ENCODE measurements at regions not wholly inside any gene's neighbourhood (a gene's known extent, or its start where the extent isn't known, plus 50 kb on each side); places are given as distances from the start of the nearest gene placed in this dataset.

DNA sequence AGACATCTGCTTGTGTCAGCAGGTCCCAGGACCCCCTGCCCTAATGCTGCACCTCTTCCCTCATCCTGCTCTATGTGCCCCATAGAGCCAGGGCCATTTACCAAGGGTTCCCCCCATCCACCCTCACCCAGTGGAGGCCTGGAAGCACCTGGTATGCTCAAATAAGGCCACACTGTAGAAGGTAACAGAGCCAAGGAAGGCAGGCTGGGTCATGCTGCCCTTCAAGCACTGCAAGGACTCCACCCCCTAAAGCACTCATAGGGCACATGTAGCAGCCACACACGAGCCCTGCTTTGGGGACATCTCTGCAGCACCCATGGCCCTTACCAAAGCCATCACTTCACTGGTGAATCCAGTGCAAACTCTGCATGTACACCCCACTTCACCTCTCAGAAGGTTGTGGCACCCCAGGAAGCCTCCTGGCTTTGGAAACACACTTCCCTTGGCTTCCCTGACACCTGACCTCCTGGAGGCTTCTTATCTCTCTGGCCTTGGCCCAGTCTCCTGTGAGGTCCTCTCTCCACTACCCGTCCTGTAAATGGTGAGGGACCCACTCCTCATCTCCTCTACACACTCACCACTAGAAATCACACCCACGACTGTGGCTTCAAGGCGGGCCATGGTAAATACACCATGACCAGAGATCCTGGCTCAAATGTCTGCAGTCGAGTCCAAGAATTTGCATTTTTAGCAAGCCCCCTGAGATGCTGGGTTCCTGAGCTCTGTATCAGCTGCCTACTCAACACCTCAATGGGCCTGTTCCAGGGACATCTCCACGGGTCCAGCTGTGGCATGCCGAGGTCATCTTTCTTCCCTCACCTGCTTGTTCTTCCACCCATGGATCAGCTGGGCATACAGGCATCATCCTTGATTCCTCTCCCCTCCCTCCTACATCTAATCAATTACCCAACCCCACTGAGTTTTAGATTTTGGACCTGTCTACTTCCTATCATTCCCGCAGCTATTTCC is 80.9 kb upstream of the DOCK9 start:
- H2AFZ ChIP-seq (ENCODE audit: low read length): no peak overlapping the region
- no peak overlapping the region for H3K4me3 ChIP-seq (ENCODE audit: low read depth, low read length, poor library complexity, severe bottlenecking)
- H3K4me1 ChIP-seq (ENCODE audit: insufficient read depth, low read length, severe bottlenecking): no peaks in the 10 kb centered on the region
- H3K4me2 ChIP-seq (ENCODE audit: low read length): no peak overlapping the region
- H3F3A ChIP-seq (ENCODE audit: insufficient read depth, low read length): no peaks in the 10 kb centered on the region
- H4K20me1 ChIP-seq (ENCODE audit: insufficient read depth, low read length): no peaks in the 10 kb centered on the region
- no peak overlapping the region for H3K27ac ChIP-seq (ENCODE audit: low read depth, low read length, poor library complexity, severe bottlenecking)
- H3K9me2 ChIP-seq (ENCODE audit: low read depth, low read length): no peaks in the 10 kb centered on the region
- H3K9me3 ChIP-seq (ENCODE audit: low read length): no peaks in the 10 kb centered on the region
- no peaks in the 10 kb centered on the region for H3K36me3 ChIP-seq (ENCODE audit: insufficient read depth, low read length)
- TF ChIP-seq EZH2 (IDR thresholded peaks at IDR 0.05; ENCODE audit: borderline replicate concordance, low read length) (no peak), CTCF (IDR thresholded peaks at IDR 0.05; ENCODE audit: low read length) (no peak)
- no peaks in the 10 kb centered on the region for H3K27me3 ChIP-seq (ENCODE audit: insufficient read depth, low read length)
- H3K79me2 ChIP-seq (ENCODE audit: insufficient read depth, low read length): no peaks in the 10 kb centered on the region
- no peak overlapping the region for H3K9ac ChIP-seq (ENCODE audit: low read length)

DNA sequence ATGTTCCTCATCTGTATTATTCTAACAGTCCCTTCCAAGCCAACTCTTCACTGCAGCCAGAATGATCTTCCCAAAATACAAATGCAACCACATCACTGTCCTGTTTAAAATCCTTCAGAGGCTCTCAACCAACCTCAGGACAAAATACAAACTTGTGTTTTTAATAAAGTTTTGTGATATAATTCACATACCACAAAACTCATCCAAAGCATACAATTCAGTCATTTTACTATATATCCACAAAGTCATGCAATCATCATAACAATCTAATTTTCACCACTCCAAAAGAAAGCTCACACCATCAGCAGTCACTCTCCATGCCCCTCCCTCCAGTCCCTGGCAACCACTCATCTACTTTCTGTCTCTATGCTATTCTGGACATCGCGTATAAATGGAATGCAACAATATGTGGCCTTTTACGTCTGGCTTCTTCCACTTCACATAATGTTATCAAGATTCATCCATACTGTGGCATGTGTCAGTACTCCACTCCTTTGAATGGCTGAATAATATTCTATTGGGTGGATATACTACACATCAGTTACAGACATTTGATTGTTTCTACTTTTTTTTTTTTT is 81.7 kb upstream of the DOCK9 start:
- H3K27ac ChIP-seq (ENCODE audit: low read depth, low read length, poor library complexity, severe bottlenecking): no peak overlapping the region
- no peaks in the 10 kb centered on the region for H3K9me2 ChIP-seq (ENCODE audit: low read depth, low read length)
- no peaks in the 10 kb centered on the region for H3K27me3 ChIP-seq (ENCODE audit: insufficient read depth, low read length)
- no peaks in the 10 kb centered on the region for H3K79me2 ChIP-seq (ENCODE audit: insufficient read depth, low read length)
- no peak overlapping the region for H3K9ac ChIP-seq (ENCODE audit: low read length)
- no peak overlapping the region for H3K4me2 ChIP-seq (ENCODE audit: low read length)
- H2AFZ ChIP-seq (ENCODE audit: low read length): no peak overlapping the region
- H3K4me3 ChIP-seq (ENCODE audit: low read depth, low read length, poor library complexity, severe bottlenecking): no peak overlapping the region
- no peaks in the 10 kb centered on the region for H3F3A ChIP-seq (ENCODE audit: insufficient read depth, low read length)
- TF ChIP-seq CTCF (IDR thresholded peaks at IDR 0.05; ENCODE audit: low read length): no peak
- no peak for TF ChIP-seq EZH2 (IDR thresholded peaks at IDR 0.05; ENCODE audit: borderline replicate concordance, low read length)
- no peaks in the 10 kb centered on the region for H3K4me1 ChIP-seq (ENCODE audit: insufficient read depth, low read length, severe bottlenecking)
- H4K20me1 ChIP-seq (ENCODE audit: insufficient read depth, low read length): no peaks in the 10 kb centered on the region
- no peaks in the 10 kb centered on the region for H3K36me3 ChIP-seq (ENCODE audit: insufficient read depth, low read length)
- H3K9me3 ChIP-seq (ENCODE audit: low read length): no peaks in the 10 kb centered on the region

DNA sequence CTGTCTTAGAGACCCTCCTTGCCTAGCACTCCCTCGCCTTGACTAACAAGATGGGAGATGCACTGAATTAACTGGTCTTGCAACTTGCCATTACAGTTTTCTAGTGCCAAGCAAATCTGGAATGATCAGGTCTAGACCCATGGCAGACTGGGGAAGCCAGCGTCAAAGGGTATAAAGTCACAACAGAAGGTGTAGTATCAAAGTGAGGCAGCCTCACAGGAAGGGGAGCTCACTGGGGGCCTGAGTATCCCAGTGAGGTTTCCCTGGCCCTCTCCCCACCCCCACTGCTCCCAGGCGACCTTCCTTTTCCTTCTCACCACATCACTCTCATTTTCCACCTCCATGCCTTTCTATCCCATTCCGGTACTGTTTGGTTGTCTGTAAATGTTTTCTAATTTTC is 83.5 kb upstream of the DOCK9 start:
- Histone ChIP-seq H3F3A (ENCODE audit: insufficient read depth, low read length) (no peaks in the 10 kb centered on the region), H3K9me2 (ENCODE audit: low read depth, low read length) (no peaks in the 10 kb centered on the region), H3K4me3 (ENCODE audit: low read depth, low read length, poor library complexity, severe bottlenecking) (no peak overlapping the region), H4K20me1 (ENCODE audit: insufficient read depth, low read length) (no peaks in the 10 kb centered on the region), H3K9ac (ENCODE audit: low read length) (no peak overlapping the region), H3K27me3 (ENCODE audit: insufficient read depth, low read length) (no peaks in the 10 kb centered on the region), H2AFZ (ENCODE audit: low read length) (no peak overlapping the region), H3K4me2 (ENCODE audit: low read length) (no peak overlapping the region), H3K4me1 (ENCODE audit: insufficient read depth, low read length, severe bottlenecking) (no peaks in the 10 kb centered on the region), H3K36me3 (ENCODE audit: insufficient read depth, low read length) (no peaks in the 10 kb centered on the region), H3K9me3 (ENCODE audit: low read length) (no peaks in the 10 kb centered on the region), H3K27ac (ENCODE audit: low read depth, low read length, poor library complexity, severe bottlenecking) (no peak overlapping the region), H3K79me2 (ENCODE audit: insufficient read depth, low read length) (no peaks in the 10 kb centered on the region)
- TF ChIP-seq CTCF (IDR thresholded peaks at IDR 0.05; ENCODE audit: low read length) (no peak), EZH2 (IDR thresholded peaks at IDR 0.05; ENCODE audit: borderline replicate concordance, low read length) (no peak)
